GM21526 (cell line): ENCODE measurements at regions not wholly inside any gene's neighbourhood (a gene's known extent, or its start where the extent isn't known, plus 50 kb on each side); places are given as distances from the start of the nearest gene placed in this dataset.

ENCODE experiments used
- ATAC-seq: cut with Tn5 transposase; IDR thresholded peaks from one replicate; pipeline ENCODE4 v1.9.1; 2021; ENCODE audit warnings: moderate library complexity; ENCODE audit not compliant: unreplicated experiment, low FRiP score

GRCh38 chr21:27248814-27249213, 281.9 kb upstream of the ADAMTS5 start:
- no peak for ATAC-seq

- ATAC-seq: no peak
These were observed 279.9 kb upstream of the ADAMTS5 start for GRCh38 chr21:27246741-27247140.

GRCh38 chr21:27244776-27245175, 277.9 kb upstream of the ADAMTS5 start:
- no peak for ATAC-seq

GRCh38 chr21:27244352-27244751, 277.5 kb upstream of the ADAMTS5 start:
- no peak for ATAC-seq

- ATAC-seq: no peak
These were observed 274.0 kb upstream of the ADAMTS5 start for GRCh38 chr21:27240839-27241238.

GRCh38 chr21:27233514-27234115, 266.7 kb upstream of the ADAMTS5 start:
- no peak for ATAC-seq

- no peak for ATAC-seq
These were observed 259.1 kb upstream of the ADAMTS5 start for GRCh38 chr21:27225940-27226339.

GRCh38 chr21:27225151-27225550, 258.3 kb upstream of the ADAMTS5 start:
- ATAC-seq: no peak

GRCh38 chr21:27224169-27224568, 257.3 kb upstream of the ADAMTS5 start:
- no peak for ATAC-seq

GRCh38 chr21:27221077-27221476, 254.2 kb upstream of the ADAMTS5 start:
- no peak for ATAC-seq

GRCh38 chr21:27220416-27220815, 253.5 kb upstream of the ADAMTS5 start:
- no peak for ATAC-seq

GRCh38 chr21:27219068-27219467, 252.2 kb upstream of the ADAMTS5 start:
- no peak for ATAC-seq

- no peak for ATAC-seq
These were observed 246.4 kb upstream of the ADAMTS5 start for GRCh38 chr21:27213303-27213702.

- no peak for ATAC-seq
These were observed 245.6 kb upstream of the ADAMTS5 start for GRCh38 chr21:27212441-27212840.

GRCh38 chr21:27209546-27209945, 242.7 kb upstream of the ADAMTS5 start:
- ATAC-seq: no peak

GRCh38 chr21:27206368-27206982, 239.6 kb upstream of the ADAMTS5 start:
- no peak for ATAC-seq

- no peak for ATAC-seq
These were observed 235.4 kb upstream of the ADAMTS5 start for GRCh38 chr21:27202301-27202700.

GRCh38 chr21:27201197-27201596, 234.3 kb upstream of the ADAMTS5 start:
- no peak for ATAC-seq

- no peak for ATAC-seq
These were observed 229.8 kb upstream of the ADAMTS5 start for GRCh38 chr21:27196651-27197050.

GRCh38 chr21:27192281-27192949, 225.5 kb upstream of the ADAMTS5 start:
- ATAC-seq: no peak

- no peak for ATAC-seq
These were observed 223.7 kb upstream of the ADAMTS5 start for GRCh38 chr21:27190601-27191000.

GRCh38 chr21:27189870-27190269, 223.0 kb upstream of the ADAMTS5 start:
- ATAC-seq: no peak
